MV-4-11 (cell line): ENCODE measurements at regions not wholly inside any gene's neighbourhood (a gene's known extent, or its start where the extent isn't known, plus 50 kb on each side); places are given as distances from the start of the nearest gene placed in this dataset.

ENCODE experiments used
- DNase-seq: peaks from one replicate; lab custom pipeline; 2025; lab: John Stamatoyannopoulos, UW

GRCh38 chr11:121938076-121938475, 177.9 kb downstream of the BLID start:
- DNase-seq, result no peak

- no peak for DNase-seq
Observed at GRCh38 chr11:121936781-121937447, 179.1 kb downstream of the BLID start.

- DNase-seq, result no peak
Observed at GRCh38 chr11:121936370-121936769, 179.6 kb downstream of the BLID start.

GRCh38 chr11:121933694-121934093, 182.3 kb downstream of the BLID start:
- no peak for DNase-seq

- DNase-seq, result no peak
Observed at GRCh38 chr11:121933294-121933693, 182.7 kb downstream of the BLID start.

GRCh38 chr11:121932646-121933185, 183.3 kb downstream of the BLID start:
- no peak for DNase-seq

GRCh38 chr11:121931748-121932352, 184.2 kb downstream of the BLID start:
- DNase-seq, result no peak

GRCh38 chr11:121931121-121931520, 184.9 kb downstream of the BLID start:
- DNase-seq, result no peak

GRCh38 chr11:121930004-121930965, 185.7 kb downstream of the BLID start:
- DNase-seq, result no peak

GRCh38 chr11:121929581-121929980, 186.4 kb downstream of the BLID start:
- no peak for DNase-seq

- no peak for DNase-seq
Observed at GRCh38 chr11:121928597-121929580, 187.1 kb downstream of the BLID start.

GRCh38 chr11:121927789-121928188, 188.2 kb downstream of the BLID start:
- no peak for DNase-seq

- DNase-seq, result no peak
Observed at GRCh38 chr11:121927097-121927785, 188.8 kb downstream of the BLID start.

- DNase-seq, result no peak
Observed at GRCh38 chr11:121924191-121924590, 191.8 kb downstream of the BLID start.

- DNase-seq, result no peak
Observed at GRCh38 chr11:121917482-121917881, 198.5 kb downstream of the BLID start.

- no peak for DNase-seq
Observed at GRCh38 chr11:121914508-121915059, 201.4 kb downstream of the BLID start.

- no peak for DNase-seq
Observed at GRCh38 chr11:121909596-121909995, 206.4 kb downstream of the BLID start.

- DNase-seq, result no peak
Observed at GRCh38 chr11:121907379-121907778, 208.6 kb downstream of the BLID start.

- peak; percentile 59 for DNase-seq
Observed at GRCh38 chr11:121904148-121904547, 211.9 kb downstream of the BLID start.

- DNase-seq, result no peak
Observed at GRCh38 chr11:121901886-121902285, 214.1 kb downstream of the BLID start.
